GM19395 (cell line): ENCODE measurements at regions not wholly inside any gene's neighbourhood (a gene's known extent, or its start where the extent isn't known, plus 50 kb on each side); places are given as distances from the start of the nearest gene placed in this dataset.

Experiments used
- ATAC-seq: cut with Tn5 transposase; IDR thresholded peaks from one replicate; pipeline ENCODE4 v1.9.1; 2021; ENCODE audit warnings: mild to moderate bottlenecking, moderate library complexity; ENCODE audit not compliant: unreplicated experiment

- no peak for ATAC-seq
Observed at GRCh38 chr5:28780083-28780692, 1741.8 kb upstream of the CDH9 start.

- ATAC-seq = no peak
Observed at GRCh38 chr5:28779161-28779754, 1740.9 kb upstream of the CDH9 start.

GRCh38 chr5:28770307-28770706, 1731.9 kb upstream of the CDH9 start:
- ATAC-seq = no peak

GRCh38 chr5:28766565-28767158, 1728.3 kb upstream of the CDH9 start:
- ATAC-seq = no peak

GRCh38 chr5:28751396-28751795, 1713.0 kb upstream of the CDH9 start:
- ATAC-seq = no peak

- ATAC-seq = no peak
Observed at GRCh38 chr5:28750251-28750650, 1711.9 kb upstream of the CDH9 start.

GRCh38 chr5:28748446-28748845, 1710.1 kb upstream of the CDH9 start:
- ATAC-seq = no peak

GRCh38 chr5:28743716-28744110, 1705.3 kb upstream of the CDH9 start:
- no peak for ATAC-seq

- ATAC-seq = no peak
Observed at GRCh38 chr5:28743025-28743715, 1704.8 kb upstream of the CDH9 start.

- ATAC-seq = no peak
Observed at GRCh38 chr5:28737682-28738081, 1699.3 kb upstream of the CDH9 start.

- no peak for ATAC-seq
Observed at GRCh38 chr5:28737222-28737621, 1698.8 kb upstream of the CDH9 start.

GRCh38 chr5:28734396-28734795, 1696.0 kb upstream of the CDH9 start:
- ATAC-seq = no peak

GRCh38 chr5:28729067-28729466, 1690.7 kb upstream of the CDH9 start:
- no peak for ATAC-seq

- ATAC-seq = no peak
Observed at GRCh38 chr5:28726815-28727214, 1688.4 kb upstream of the CDH9 start.

- no peak for ATAC-seq
Observed at GRCh38 chr5:28725001-28725400, 1686.6 kb upstream of the CDH9 start.

- ATAC-seq = no peak
Observed at GRCh38 chr5:28714907-28715698, 1676.7 kb upstream of the CDH9 start.

GRCh38 chr5:28710360-28710759, 1672.0 kb upstream of the CDH9 start:
- no peak for ATAC-seq

- ATAC-seq = no peak
Observed at GRCh38 chr5:28708472-28708871, 1670.1 kb upstream of the CDH9 start.

GRCh38 chr5:28707706-28708105, 1669.3 kb upstream of the CDH9 start:
- ATAC-seq = no peak

GRCh38 chr5:28703651-28704260, 1665.4 kb upstream of the CDH9 start:
- ATAC-seq = no peak

- ATAC-seq = no peak
Observed at GRCh38 chr5:28691526-28691925, 1653.1 kb upstream of the CDH9 start.
